GM19397 (cell line): ENCODE measurements at regions not wholly inside any gene's neighbourhood (a gene's known extent, or its start where the extent isn't known, plus 50 kb on each side); places are given as distances from the start of the nearest gene placed in this dataset.
"Not testable (repeated sequence)": the region's sequence is repeated elsewhere in the genome, so short reads cannot be mapped to it uniquely, and the experiment has no call there.

Source experiments
- ATAC-seq: cut with Tn5 transposase; IDR thresholded peaks from one replicate; pipeline ENCODE4 v1.9.1; 2021; ENCODE audit warnings: mild to moderate bottlenecking, moderate library complexity; ENCODE audit not compliant: unreplicated experiment

DNA sequence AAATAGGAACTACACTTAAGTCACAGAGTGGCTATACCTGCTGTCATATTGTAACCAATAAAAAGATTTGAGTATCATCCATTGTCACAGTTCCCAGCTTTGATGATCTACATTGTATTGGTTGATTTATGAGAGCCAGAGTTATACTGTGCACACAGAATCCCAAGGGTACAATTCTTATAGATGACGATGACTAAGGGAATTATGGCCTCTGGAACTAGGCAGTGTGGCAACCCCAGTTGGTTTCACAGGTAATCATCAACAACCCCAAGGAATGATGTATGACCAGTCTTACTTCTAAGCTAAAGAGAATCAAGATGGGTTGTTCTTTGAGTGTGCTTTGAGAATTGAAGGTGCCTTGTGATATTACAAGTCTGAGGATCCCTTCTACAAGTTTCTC, 217.3 kb downstream of the ETAA1 start:
- no peak for ATAC-seq

DNA sequence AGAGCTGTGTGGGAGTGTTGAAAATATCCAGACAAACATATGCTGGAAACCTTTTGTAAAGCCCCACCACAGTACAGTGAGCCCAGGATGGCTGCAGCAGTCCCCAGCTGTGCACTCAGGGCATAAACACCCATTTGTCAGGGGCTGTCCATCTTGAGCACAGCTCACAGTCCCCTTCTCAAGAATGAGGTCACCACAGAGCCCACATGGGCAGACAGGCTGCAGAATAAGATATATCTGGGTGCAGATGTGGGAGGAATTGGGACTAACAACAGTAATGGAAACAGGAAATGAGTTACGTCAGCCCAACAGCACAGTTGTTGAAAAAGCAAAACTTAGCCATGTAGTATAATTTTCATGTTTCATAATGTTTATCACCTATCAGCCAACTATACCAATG, 219.6 kb downstream of the ETAA1 start:
- ATAC-seq: no peak

DNA sequence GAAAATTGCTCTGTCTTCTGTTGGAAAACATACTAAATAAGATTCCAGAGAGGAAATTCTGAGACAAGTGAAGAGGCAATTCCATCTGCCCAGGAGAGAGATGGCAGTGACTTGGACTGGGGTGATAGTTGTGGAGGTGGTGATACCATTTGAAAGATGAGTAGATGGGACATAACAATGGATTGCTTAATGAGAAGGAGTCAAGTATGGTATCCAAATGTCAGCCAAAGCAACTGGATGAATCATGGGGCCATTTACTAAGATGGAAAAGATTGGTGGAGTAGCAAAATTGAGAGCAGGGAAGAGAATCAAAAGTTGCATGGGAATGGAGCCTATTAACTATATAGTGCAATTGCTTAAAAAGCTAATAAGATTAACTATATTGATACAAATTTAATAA, 222.1 kb downstream of the ETAA1 start:
- ATAC-seq: no peak

DNA sequence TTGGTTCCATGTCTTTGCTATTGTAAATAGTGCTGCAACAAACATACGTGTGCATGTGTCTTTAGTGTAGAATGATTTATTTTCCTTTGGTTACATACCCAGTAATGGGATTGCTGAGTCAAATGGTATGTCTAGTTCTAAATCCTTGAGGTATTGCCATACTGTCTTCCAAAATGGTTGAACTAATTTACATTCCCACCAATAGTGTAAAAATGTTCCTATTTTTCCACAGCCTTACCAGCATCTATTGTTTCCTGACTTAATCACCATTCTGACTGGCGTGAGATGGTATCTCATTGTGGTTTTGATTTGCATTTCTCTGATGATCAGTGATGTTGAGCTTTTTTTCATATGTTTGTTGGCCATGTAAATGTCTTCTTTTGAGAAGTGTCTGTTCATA, 226.6 kb downstream of the ETAA1 start:
- ATAC-seq: not testable (repeated sequence)

DNA sequence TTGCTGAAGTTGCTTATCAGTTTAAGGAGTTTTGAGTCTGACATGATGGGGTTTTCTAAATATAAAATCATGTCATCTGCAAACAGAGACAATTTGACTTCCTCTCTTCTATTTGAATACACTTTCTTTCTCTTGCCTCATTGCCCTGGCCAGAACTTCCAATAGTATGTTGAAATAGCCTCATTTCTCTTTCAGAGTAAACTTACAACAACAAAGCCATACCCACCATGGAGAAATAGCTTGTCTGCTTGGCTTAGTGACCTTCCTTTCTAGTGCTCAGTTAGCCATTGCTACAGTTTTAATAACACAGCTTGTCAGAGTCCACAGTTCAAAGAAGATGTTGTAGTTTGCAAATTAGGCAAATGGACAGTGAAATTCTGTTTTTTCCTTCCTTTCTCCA, 228.0 kb downstream of the ETAA1 start:
- ATAC-seq: no peak

DNA sequence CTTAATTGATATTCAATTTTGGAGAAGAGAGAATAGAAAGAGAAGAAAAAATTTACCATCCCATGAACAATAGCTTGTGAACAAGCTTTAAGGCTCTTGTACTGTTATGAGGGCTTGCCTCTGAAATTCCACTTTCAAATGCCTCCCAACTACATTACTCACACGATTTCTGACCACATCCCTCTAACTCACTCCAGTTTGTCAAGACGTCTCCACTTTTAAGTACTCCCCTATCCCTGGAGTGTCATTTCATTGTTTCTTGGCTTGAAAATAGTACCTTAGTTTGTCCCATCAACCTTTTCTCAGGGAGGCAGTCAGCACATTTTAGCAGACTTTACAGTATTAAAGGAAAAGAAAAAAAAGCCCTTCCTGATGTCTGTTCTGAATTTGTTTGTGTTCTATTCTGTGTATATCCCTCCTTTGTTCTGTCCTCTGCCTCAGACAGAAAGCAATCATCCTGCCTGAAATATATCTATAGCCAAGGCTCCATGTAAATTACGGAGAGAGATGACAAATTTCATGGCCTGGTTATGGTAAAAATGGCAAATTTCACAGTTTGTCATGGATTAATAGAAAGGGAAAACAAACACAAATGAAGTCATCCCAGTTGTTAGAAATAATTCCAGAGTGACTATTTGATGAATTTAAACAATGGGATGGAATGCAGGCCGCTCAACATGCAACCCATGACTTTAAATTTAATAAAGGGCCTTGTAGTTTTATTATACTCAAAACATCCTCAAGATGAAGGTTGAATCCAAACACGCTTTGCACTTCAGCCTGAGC, 228.8 kb downstream of the ETAA1 start:
- no peak for ATAC-seq

DNA sequence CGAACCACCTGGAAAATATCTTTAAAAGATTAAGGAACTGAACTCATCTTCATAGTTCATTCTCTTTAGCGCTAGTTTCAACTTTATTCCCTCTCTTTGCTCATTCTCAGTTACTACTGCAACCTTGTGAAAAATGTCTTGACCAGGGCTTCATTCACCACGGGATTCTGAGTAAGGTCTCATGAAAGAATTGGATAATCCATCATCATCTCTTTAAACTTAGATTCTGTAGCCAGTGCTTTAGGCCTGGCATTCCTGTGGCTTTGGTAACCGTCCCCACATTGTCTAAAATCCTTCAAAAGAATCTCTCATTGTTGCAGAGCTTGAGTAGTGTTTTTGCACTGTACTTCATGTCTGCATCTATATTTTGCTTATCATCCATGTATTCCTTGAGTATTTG, 229.5 kb downstream of the ETAA1 start:
- ATAC-seq: no peak

DNA sequence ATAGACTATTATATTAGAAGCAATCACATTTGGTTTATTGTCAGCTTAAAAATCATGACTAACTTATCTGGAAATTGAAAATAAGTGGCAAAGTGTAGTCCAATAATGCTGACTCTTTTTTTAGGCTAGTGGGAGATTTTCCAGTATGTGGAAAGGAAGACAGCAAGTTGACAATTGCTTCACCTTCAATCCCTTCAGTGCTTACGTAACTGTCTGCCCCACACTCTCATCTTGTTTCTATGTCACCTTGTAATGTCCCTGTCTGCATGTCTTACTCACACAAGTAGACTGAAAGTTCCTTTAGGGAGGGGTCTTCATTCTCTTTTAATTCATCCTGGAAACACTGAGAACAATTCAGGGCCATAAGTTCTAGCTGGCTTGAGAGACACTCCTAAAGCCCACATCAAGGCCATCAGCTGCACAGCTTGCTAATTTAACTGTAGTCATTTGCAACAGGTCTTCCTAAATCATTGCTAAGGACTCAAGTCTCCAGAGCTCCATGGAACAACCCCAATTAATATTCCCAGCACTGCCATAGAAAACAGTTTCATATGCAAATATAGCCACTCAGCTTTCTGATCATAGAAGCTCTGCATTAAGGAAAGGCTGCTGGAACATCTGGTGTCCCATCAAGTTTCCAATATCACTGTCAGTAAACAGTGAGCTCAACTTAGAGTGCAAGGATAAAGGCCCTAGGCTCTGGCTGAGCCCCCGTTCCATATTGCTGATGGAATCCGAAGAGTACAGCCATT, 230.5 kb downstream of the ETAA1 start:
- no peak for ATAC-seq

DNA sequence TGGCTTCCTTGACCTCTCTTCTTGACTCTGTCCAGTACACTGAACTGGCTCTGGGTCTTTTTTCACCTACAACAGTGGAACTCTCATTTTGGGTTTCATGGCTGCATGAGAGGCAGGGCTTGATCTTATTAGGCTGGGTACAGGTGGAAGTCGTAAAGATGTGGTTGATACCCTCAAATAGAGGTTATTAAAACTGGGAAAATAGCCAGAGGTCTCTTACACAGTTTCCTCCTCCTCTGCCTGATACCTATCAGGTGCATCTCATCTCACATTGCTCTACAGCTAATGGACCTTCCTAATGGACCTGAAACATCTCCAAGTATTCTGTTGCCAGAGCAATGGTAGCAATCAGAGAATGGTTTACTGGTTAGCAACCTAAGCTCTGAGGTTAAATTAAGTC, 231.8 kb downstream of the ETAA1 start:
- ATAC-seq: no peak

DNA sequence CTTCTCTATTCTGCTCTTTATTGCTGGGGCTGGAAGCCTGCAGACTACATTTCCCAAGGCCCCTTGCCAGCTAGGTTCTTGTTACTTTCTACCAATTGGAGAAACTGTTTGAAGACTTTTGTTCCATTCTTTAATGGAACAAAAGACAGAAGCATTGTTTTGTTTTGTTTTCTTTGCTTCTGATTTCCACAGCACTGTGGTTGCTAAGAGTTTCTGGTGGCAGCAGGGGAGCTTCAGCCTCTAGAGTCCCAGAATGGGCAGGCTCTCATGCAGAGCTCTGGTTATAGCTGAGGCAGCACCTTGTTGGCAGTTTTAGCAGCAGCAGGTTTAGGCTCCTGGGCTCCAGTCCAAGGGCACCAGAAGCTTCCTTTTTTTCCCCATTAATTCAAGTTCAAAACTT, 234.3 kb downstream of the ETAA1 start:
- no peak for ATAC-seq

DNA sequence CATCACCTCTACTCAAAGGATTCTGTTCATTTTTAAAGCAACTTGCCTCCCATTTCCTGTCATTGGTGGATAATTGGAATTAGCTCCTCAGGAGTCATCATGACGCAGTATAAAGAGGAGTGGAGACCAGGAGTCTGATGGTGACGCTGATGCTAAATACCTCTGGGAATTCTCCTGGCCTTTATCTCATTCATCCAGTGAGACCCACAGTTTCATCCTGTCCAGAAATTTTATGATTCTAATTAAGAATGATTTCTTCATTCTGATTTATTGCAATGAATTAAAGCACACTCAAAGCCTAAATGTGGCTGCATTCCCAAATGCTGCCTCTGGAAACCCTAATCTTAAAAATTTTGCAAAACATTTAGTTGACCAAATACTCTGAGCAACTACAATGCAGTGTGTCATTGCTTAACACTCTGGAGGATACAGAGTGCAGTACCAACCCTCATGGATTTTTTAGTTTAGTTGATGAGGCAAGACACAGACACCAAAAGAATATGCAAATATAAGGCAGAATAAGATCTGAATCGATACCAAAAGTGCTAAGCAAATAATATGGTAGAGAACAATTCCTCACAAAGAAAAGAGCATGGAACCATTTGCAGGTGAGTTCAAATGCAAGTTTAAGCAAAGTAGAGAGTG, 236.2 kb downstream of the ETAA1 start:
- ATAC-seq: no peak

DNA sequence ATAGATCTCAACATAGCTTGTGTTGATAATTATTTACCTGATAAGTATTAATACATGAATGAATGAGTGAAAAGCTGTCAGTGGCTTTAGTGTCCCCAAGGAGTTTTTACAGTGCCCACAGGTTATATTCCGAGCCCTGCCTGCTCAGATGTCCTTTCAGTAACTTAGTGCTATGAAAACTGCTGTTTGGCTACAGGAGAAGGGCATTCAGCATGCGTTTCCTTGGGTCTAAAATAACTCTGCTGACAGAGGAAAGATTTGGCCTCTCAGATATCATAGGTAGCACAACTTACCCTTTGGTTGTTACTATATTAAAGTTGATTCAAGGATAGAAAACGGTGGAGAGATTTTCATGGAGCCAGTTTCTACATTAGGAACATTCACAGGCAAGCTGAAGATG, 241.0 kb downstream of the ETAA1 start:
- ATAC-seq: no peak

DNA sequence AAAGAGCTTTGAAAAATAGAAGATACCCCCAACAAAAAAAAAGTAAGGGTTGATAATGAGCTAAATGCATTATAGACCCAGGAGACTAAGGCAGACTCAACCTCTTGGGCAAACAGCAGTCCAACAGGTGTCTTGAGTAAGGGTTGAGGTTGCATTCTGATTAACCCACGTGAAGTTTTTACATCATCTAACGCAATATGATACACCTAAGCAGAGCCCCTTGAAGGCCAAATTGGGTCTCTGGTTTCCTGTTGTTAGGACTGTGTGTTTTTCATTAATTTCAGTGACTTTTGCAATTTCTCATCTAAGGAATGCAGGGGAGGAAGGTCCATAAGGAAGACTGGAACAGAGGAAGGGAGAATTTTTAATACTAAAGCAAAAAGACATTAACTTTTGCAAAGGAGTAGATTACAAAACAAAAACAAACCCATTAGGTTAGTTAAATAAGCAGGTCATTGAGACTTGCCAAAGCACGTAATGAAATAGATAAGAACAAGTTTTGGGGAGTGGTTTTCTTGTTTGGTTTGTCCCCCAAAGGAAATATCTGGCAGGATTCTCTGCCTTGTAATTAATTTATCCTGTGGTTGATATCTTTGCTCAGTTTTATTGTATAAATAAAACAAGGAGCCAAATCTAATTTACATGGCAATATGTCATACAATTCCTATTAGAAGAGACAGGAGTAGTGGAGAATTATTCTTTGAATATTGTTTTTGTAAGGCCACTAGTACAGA, 244.3 kb downstream of the ETAA1 start:
- no peak for ATAC-seq

DNA sequence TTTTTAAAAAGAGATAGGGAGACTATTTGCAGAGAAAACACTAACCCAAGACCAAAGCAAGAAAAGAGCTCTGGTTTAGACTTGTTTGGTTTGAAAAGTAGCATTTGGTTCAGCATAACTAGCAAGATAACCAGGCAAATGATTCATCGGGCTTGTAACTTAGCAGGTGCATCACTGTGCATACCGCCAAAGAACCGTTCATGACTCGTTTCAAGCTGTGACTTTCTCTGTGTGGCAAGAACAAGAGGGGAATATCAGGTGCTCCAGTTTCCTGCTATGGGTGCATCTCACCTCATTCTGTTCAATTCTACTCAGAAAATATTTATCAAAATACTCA, 244.9 kb downstream of the ETAA1 start:
- no peak for ATAC-seq

DNA sequence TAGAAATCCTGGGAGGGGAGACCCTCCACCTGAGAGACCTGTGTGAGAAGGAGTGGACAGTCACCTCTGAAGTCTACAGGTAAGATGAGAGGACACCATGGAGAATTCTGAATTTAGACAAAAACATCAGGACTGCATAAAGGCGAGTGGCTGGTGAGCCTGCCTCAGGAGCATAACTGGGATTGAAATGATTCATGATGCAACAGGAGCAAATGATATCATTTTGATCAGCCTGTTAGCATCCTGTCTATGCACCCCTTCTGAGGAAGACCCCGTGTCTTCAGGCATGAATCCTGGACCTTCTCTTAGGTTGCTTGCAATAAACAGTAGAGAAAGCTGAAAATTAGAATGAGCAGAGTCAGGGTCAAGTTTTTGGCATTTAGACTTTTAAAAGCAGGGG, 245.8 kb downstream of the ETAA1 start:
- no peak for ATAC-seq

DNA sequence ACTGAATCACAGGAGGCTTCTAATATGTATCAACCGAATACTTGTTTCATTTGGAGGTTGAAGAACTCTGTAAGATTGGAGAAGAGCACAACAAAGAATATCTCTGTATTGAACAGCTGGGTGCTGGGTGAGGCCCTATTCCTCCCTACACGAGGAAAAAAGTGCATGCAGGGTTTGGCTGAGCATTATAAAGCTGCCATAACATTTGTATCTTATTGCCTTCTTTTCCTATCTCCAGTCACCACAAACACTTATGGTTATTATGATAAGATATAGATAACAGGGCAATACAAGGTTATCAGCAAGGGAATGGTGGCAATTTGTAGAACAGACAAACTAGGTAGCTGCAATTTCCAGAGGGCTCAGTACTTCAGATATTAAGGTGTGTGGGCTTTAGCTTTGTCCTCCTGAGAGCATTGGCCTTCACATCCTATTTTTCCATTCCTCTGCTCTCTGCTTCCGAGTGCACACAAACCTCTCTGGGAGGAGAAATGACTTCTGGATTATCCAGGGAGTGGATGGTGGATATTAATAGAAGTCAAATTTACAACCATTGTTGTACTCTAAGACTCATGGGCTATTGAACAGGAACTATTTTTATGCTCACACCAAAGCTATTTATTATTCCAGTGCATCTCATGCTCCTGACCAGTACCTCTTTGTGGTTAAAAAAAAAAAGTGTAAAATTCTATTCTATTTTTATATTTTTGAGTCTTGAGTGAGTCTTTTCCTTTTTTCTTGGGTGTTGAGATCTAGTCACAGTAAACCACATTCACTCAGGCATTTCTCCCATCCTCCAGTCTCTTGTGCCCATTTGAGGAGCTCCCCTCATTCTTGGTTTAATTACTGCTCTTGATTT, 248.4 kb downstream of the ETAA1 start:
- no peak for ATAC-seq

DNA sequence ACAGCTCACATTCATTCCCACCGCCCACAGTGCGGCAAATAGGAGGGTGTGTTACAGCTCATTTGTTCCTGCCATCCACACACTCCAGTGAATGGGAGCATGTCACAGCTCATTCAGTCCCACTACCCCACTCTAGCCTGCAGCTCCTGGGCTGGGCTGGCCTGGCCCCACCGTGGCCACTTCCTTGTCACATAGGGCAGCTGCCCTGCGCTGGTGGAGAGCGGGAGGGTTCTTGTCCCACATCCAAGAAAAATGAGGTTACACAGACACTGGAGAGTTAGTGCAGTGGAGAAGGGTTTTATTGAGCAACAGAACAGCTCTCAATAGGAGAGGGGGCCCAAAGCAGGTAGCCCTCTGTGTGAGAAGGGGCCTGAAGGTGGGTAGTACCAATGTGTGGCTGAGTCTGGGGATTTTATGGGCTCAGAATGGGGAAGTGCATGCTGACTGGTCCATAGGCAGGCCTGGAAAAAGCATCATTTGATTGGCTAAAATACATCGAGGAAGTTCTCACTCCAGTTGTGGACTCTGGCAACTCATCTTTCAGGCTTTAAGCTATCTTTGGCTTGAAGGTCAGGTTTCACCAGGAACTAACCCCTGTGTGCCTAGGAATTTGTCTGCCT, 249.7 kb downstream of the ETAA1 start:
- no peak for ATAC-seq

DNA sequence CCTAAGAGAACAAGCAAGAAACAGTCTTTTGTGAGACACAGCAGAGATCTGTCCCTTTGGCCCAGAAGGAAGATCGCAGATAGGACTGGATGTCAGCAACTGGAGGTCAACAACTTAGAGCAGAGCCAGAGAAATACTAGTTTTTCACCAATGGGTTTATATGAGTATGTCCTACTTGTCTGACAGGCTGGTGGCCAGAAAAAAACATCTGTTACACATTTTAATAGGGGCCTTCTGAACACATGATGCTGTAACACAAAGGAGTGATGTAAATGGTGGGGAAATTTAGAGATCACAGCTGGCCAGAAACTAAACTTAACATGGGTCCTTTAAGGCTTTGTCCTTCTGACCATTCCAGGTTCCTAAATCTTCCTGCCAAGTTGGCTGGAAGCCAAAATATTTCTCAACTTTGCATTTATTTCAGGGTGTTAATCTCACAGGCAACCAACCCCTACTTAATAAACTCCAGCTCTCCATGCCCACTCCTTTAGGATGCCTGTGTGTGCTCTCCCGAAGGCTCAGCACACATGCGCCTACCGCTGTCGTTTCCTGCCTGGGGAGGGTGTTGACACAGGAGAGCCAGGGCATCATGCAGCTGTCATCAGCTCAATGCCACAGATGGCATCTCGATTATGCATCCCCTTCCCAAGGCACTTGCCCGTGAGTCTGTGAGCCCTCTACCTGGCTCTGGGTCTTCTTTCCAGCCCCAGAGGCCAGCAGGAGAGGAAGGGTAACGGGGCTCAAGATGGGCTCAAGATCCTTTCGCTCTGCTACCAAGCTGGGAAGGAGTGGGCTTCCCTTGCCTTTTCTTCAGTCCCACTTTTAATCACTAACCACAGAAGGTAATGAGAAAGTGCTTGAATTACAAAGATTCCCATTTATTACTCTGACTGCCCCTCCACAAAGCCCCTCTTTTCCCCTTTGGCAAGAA, 252.5 kb downstream of the ETAA1 start:
- no peak for ATAC-seq
